ENCODE measurements at regions not wholly inside any gene's neighbourhood (a gene's known extent, or its start where the extent isn't known, plus 50 kb on each side); places are given as distances from the start of the nearest gene placed in this dataset.

DNA sequence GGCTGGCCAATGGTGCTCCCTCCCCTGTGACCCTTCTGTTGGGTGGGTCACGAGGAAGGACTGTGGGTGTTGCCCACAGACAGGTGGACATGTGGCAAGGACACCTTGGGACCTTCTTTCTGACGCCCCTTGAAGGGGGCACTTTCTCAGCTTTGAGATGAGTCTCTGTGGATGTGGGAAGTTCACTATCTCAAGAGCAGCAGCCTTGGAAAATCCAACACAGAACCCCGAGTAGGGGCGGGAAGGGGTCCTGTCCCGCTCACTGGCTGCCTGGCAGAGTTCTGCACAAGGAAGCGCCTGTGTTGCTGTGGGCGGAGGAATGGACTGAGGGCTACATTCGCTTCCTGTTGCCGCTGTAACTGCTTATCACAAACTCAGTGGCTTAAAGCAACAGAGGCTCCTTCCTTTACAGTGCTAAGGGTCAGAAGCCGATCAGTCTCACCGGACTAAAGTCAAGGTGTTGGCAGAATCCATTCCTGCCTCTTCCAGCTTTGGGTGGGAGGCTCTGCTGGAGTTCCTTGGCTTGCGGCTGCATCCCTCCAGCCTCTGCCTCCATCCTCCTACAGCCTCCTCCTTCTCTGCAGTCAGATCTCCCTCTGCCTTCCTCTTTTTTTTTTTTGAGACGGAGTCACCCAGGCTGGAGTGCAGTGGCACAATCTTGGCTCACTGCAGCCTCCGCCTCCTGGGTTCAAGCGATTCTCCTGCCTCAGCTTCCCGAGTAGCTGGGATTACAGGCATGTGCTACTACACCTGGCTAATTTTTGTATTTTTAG is 305.2 kb downstream of the SEC14L1 start:
- no peak overlapping the region for H3K27ac ChIP-seq
- TF ChIP-seq, protein P1, sequence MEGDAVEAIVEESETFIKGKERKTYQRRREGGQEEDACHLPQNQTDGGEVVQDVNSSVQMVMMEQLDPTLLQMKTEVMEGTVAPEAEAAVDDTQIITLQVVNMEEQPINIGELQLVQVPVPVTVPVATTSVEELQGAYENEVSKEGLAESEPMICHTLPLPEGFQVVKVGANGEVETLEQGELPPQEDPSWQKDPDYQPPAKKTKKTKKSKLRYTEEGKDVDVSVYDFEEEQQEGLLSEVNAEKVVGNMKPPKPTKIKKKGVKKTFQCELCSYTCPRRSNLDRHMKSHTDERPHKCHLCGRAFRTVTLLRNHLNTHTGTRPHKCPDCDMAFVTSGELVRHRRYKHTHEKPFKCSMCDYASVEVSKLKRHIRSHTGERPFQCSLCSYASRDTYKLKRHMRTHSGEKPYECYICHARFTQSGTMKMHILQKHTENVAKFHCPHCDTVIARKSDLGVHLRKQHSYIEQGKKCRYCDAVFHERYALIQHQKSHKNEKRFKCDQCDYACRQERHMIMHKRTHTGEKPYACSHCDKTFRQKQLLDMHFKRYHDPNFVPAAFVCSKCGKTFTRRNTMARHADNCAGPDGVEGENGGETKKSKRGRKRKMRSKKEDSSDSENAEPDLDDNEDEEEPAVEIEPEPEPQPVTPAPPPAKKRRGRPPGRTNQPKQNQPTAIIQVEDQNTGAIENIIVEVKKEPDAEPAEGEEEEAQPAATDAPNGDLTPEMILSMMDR (conservative IDR thresholded peaks at IDR 0.05) = no peak

DNA sequence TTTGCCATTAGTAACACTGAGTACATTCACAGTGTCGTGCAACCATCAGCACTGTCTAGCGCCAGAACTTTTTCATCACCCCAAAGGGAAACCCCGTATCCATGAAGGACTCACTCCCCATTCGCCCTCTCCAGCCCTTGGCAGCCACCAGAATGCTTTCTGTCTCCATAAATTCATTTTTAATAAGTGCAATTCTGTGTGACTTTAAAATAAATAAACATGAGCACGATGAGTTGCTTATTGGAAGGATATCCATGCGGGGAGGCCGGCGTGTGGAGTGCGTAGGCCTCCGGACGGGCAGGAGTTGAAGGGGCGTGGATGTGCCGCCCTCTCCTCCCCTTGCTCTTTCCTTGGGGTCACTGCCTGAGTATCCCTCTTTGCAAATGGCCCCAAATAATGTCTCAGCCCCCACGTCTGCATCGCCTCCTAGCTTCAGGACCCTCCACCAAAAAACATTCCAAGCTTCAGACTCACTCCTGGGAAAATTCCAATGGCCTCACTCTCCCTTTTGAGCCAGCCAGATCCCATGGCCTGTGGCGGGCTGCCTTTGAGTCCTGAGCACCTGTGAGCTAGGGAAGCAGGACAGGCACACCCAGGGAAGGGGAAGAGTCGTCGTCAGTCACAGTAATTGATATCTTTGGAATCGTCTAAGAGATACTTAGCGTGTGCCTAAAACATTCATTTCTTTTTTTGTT is 306.3 kb downstream of the SEC14L1 start:
- TF ChIP-seq, protein P1 (conservative IDR thresholded peaks at IDR 0.05) = no peak
- H3K27ac ChIP-seq = no peak overlapping the region

DNA sequence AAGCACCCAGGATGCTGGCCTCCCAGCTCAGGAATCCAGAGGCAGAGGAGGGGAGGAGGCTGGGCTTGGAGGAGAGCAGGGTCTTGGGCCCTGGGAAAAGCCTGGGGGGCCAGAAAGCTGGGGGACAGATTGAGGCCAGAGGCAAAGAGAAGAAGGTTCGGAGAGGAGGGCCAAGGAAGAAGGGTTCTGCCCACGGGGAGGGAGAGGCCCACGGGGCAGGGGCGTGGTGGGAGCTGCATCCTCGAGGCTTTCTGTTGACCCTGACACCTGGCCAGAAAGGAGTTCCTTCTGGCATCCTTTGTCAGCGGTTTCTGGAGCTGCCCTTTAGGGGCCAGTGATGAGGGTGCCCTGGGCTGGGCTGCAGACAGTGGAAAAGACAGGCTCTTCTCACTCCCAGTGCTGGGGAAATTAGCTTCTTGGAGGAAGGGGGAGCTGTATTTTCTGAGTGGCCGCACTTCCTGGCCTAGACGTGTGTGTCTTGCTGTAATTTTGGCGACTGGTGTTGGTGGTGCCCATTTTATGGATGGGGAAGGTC is 308.7 kb downstream of the SEC14L1 start:
- TF ChIP-seq, protein P1 (conservative IDR thresholded peaks at IDR 0.05) = no peak
- peak overlapping the region; percentile 97 for H3K27ac ChIP-seq

GRCh38 chr17:77449908-77450741 is 309.4 kb downstream of the SEC14L1 start:
- H3K27ac ChIP-seq = peak overlapping the region; percentile 97
- TF ChIP-seq, protein P1 (conservative IDR thresholded peaks at IDR 0.05) = no peak

GRCh38 chr17:77450742-77451244 is 310.0 kb downstream of the SEC14L1 start:
- H3K27ac ChIP-seq = peak overlapping the region; percentile 97
- TF ChIP-seq, protein P1 (conservative IDR thresholded peaks at IDR 0.05) = no peak

- H3K27ac ChIP-seq = peak overlapping the region; percentile 97
- TF ChIP-seq, protein P1 (conservative IDR thresholded peaks at IDR 0.05) = no peak
Measured at GRCh38 chr17:77451245-77451893, 310.6 kb downstream of the SEC14L1 start.

All from VCaP (cell line).